ENCODE measurements at regions not wholly inside any gene's neighbourhood (a gene's known extent, or its start where the extent isn't known, plus 50 kb on each side); places are given as distances from the start of the nearest gene placed in this dataset.

GRCh38 chr10:33535866-33536265, 201.4 kb upstream of the NRP1 start:
- H3K36me3 ChIP-seq (ENCODE audit: control insufficient read depth in 4 of 4, insufficient read depth in 4 of 4, low read length in 3 of 4), result no peaks in the 10 kb centered on the region
- H3K9me3 ChIP-seq (ENCODE audit: control extremely low read depth in 1 of 5, control insufficient read depth in 4 of 5, insufficient read depth in 2 of 5, low read depth in 1 of 5, low read length in 4 of 5), result no peaks in the 10 kb centered on the region
- H3K4me1 ChIP-seq (ENCODE audit: control extremely low read depth in 1 of 4, control insufficient read depth in 4 of 4, insufficient read depth in 4 of 4, low read length in 3 of 4), result no peaks in the 10 kb centered on the region
- CTCF ChIA-PET, result no interaction called here
- POLR2A ChIA-PET, result interaction anchor here (0.6 kb wide), 1 partner anchor 166 kb away, joined by 3 read pairs; no protein-coding TSS in a partner anchor
- no peak for DNase-seq
- no peak overlapping the region for H3K4me3 ChIP-seq (ENCODE audit: control insufficient read depth in 1 of 7, extremely low read depth in 1 of 7, insufficient read depth in 4 of 7, low read depth in 2 of 7, low read length in 6 of 7)
- H3K27ac ChIP-seq (ENCODE audit: insufficient read depth in 1 of 2, low read depth in 1 of 2, low read length in 2 of 2, poor library complexity in 1 of 2, severe bottlenecking in 2 of 2), result no peak overlapping the region
- peaks cover 0 to 9% (median 4%) of the 10 kb centered on the region in 5 experiments for H3K27me3 ChIP-seq (replicated peaks in 2 of 5; ENCODE audit: control insufficient read depth in 4 of 5, insufficient read depth in 5 of 5, low read length in 4 of 5)

GRCh38 chr10:33534416-33534815, 199.9 kb upstream of the NRP1 start:
- CTCF ChIA-PET, result no interaction called here
- no peak for DNase-seq
- 95% methylated on average over 2 of the region's 4 CpGs for WGBS (ENCODE audit: insufficient coverage)

GRCh38 chr10:33533612-33534011, 199.1 kb upstream of the NRP1 start:
- POLR2A ChIA-PET, result no interaction called here
- Histone ChIP-seq H3K27me3 (replicated peaks in 2 of 5; ENCODE audit: control insufficient read depth in 4 of 5, insufficient read depth in 5 of 5, low read length in 4 of 5) (peaks cover 0 to 9% (median 3%) of the 10 kb centered on the region in 5 experiments), H3K4me1 (ENCODE audit: control extremely low read depth in 1 of 4, control insufficient read depth in 4 of 4, insufficient read depth in 4 of 4, low read length in 3 of 4) (no peaks in the 10 kb centered on the region), H3K27ac (ENCODE audit: insufficient read depth in 1 of 2, low read depth in 1 of 2, low read length in 2 of 2, poor library complexity in 1 of 2, severe bottlenecking in 2 of 2) (no peak overlapping the region), H3K4me3 (ENCODE audit: control insufficient read depth in 1 of 7, extremely low read depth in 1 of 7, insufficient read depth in 4 of 7, low read depth in 2 of 7, low read length in 6 of 7) (no peak overlapping the region), H3K9me3 (ENCODE audit: control extremely low read depth in 1 of 5, control insufficient read depth in 4 of 5, insufficient read depth in 2 of 5, low read depth in 1 of 5, low read length in 4 of 5) (no peaks in the 10 kb centered on the region), H3K36me3 (ENCODE audit: control insufficient read depth in 4 of 4, insufficient read depth in 4 of 4, low read length in 3 of 4) (no peaks in the 10 kb centered on the region)
- CTCF ChIA-PET, result no interaction called here
- 95% methylated on average over 4 of the region's 5 CpGs for WGBS (ENCODE audit: insufficient coverage)
- no peak for DNase-seq

More at GRCh38 chr10:33534416-33534815, 199.9 kb upstream of the NRP1 start:
- no peaks in the 10 kb centered on the region for H3K9me3 ChIP-seq (ENCODE audit: control extremely low read depth in 1 of 5, control insufficient read depth in 4 of 5, insufficient read depth in 2 of 5, low read depth in 1 of 5, low read length in 4 of 5)
- peaks cover 0 to 9% (median 4%) of the 10 kb centered on the region in 5 experiments for H3K27me3 ChIP-seq (replicated peaks in 2 of 5; ENCODE audit: control insufficient read depth in 4 of 5, insufficient read depth in 5 of 5, low read length in 4 of 5)
- no peak overlapping the region for H3K27ac ChIP-seq (ENCODE audit: insufficient read depth in 1 of 2, low read depth in 1 of 2, low read length in 2 of 2, poor library complexity in 1 of 2, severe bottlenecking in 2 of 2)
- POLR2A ChIA-PET, result no interaction called here
- H3K4me1 ChIP-seq (ENCODE audit: control extremely low read depth in 1 of 4, control insufficient read depth in 4 of 4, insufficient read depth in 4 of 4, low read length in 3 of 4), result no peaks in the 10 kb centered on the region
- no peaks in the 10 kb centered on the region for H3K36me3 ChIP-seq (ENCODE audit: control insufficient read depth in 4 of 4, insufficient read depth in 4 of 4, low read length in 3 of 4)
- no peak overlapping the region for H3K4me3 ChIP-seq (ENCODE audit: control insufficient read depth in 1 of 7, extremely low read depth in 1 of 7, insufficient read depth in 4 of 7, low read depth in 2 of 7, low read length in 6 of 7)

GRCh38 chr10:33532901-33533300, 198.4 kb upstream of the NRP1 start:
- Histone ChIP-seq H3K4me1 (ENCODE audit: control extremely low read depth in 1 of 4, control insufficient read depth in 4 of 4, insufficient read depth in 4 of 4, low read length in 3 of 4) (no peaks in the 10 kb centered on the region), H3K27ac (ENCODE audit: insufficient read depth in 1 of 2, low read depth in 1 of 2, low read length in 2 of 2, poor library complexity in 1 of 2, severe bottlenecking in 2 of 2) (no peak overlapping the region), H3K4me3 (ENCODE audit: control insufficient read depth in 1 of 7, extremely low read depth in 1 of 7, insufficient read depth in 4 of 7, low read depth in 2 of 7, low read length in 6 of 7) (no peak overlapping the region), H3K9me3 (ENCODE audit: control extremely low read depth in 1 of 5, control insufficient read depth in 4 of 5, insufficient read depth in 2 of 5, low read depth in 1 of 5, low read length in 4 of 5) (no peaks in the 10 kb centered on the region), H3K27me3 (replicated peaks in 2 of 5; ENCODE audit: control insufficient read depth in 4 of 5, insufficient read depth in 5 of 5, low read length in 4 of 5) (peaks cover 0 to 6% (median 1%) of the 10 kb centered on the region in 5 experiments), H3K36me3 (ENCODE audit: control insufficient read depth in 4 of 4, insufficient read depth in 4 of 4, low read length in 3 of 4) (no peaks in the 10 kb centered on the region)
- DNase-seq, result no peak
- POLR2A ChIA-PET, result no interaction called here
- CTCF ChIA-PET, result no interaction called here
- 100% methylated on average over 1 of the region's 7 CpGs for WGBS (ENCODE audit: insufficient coverage)

- POLR2A ChIA-PET, result no interaction called here
- no peak overlapping the region for H3K27ac ChIP-seq (ENCODE audit: insufficient read depth in 1 of 2, low read depth in 1 of 2, low read length in 2 of 2, poor library complexity in 1 of 2, severe bottlenecking in 2 of 2)
- peaks cover 0 to 6% (median 0%) of the 10 kb centered on the region in 5 experiments for H3K27me3 ChIP-seq (replicated peaks in 2 of 5; ENCODE audit: control insufficient read depth in 4 of 5, insufficient read depth in 5 of 5, low read length in 4 of 5)
- H3K4me1 ChIP-seq (ENCODE audit: control extremely low read depth in 1 of 4, control insufficient read depth in 4 of 4, insufficient read depth in 4 of 4, low read length in 3 of 4), result no peaks in the 10 kb centered on the region
- no peak for DNase-seq
- no peaks in the 10 kb centered on the region for H3K36me3 ChIP-seq (ENCODE audit: control insufficient read depth in 4 of 4, insufficient read depth in 4 of 4, low read length in 3 of 4)
- CTCF ChIA-PET, result no interaction called here
- peaks cover 0 to 5% (median 0%) of the 10 kb centered on the region in 5 experiments for H3K9me3 ChIP-seq (ENCODE audit: control extremely low read depth in 1 of 5, control insufficient read depth in 4 of 5, insufficient read depth in 2 of 5, low read depth in 1 of 5, low read length in 4 of 5)
- no peak overlapping the region for H3K4me3 ChIP-seq (ENCODE audit: control insufficient read depth in 1 of 7, extremely low read depth in 1 of 7, insufficient read depth in 4 of 7, low read depth in 2 of 7, low read length in 6 of 7)
These were observed 194.8 kb upstream of the NRP1 start for GRCh38 chr10:33529234-33529633.

- Histone ChIP-seq H3K27ac (ENCODE audit: insufficient read depth in 1 of 2, low read depth in 1 of 2, low read length in 2 of 2, poor library complexity in 1 of 2, severe bottlenecking in 2 of 2) (no peak overlapping the region), H3K9me3 (ENCODE audit: control extremely low read depth in 1 of 5, control insufficient read depth in 4 of 5, insufficient read depth in 2 of 5, low read depth in 1 of 5, low read length in 4 of 5) (peaks cover 0 to 5% (median 0%) of the 10 kb centered on the region in 5 experiments), H3K36me3 (ENCODE audit: control insufficient read depth in 4 of 4, insufficient read depth in 4 of 4, low read length in 3 of 4) (no peaks in the 10 kb centered on the region), H3K4me1 (ENCODE audit: control extremely low read depth in 1 of 4, control insufficient read depth in 4 of 4, insufficient read depth in 4 of 4, low read length in 3 of 4) (no peaks in the 10 kb centered on the region), H3K27me3 (replicated peaks in 2 of 5; ENCODE audit: control insufficient read depth in 4 of 5, insufficient read depth in 5 of 5, low read length in 4 of 5) (peaks cover 0 to 12% (median 4%) of the 10 kb centered on the region in 5 experiments), H3K4me3 (ENCODE audit: control insufficient read depth in 1 of 7, extremely low read depth in 1 of 7, insufficient read depth in 4 of 7, low read depth in 2 of 7, low read length in 6 of 7) (no peak overlapping the region)
- ChIA-PET CTCF (no interaction called here), POLR2A (no interaction called here)
- DNase-seq, result no peak
- WGBS (ENCODE audit: insufficient coverage), result 85% methylated on average over 4 of the region's 4 CpGs
These were observed 190.5 kb upstream of the NRP1 start for GRCh38 chr10:33524966-33525365.

- WGBS (ENCODE audit: insufficient coverage), result 95% methylated on average over 3 of the region's 5 CpGs
- H3K27me3 ChIP-seq (replicated peaks in 2 of 5; ENCODE audit: control insufficient read depth in 4 of 5, insufficient read depth in 5 of 5, low read length in 4 of 5), result peaks cover 0 to 13% (median 4%) of the 10 kb centered on the region in 5 experiments
- H3K4me1 ChIP-seq (ENCODE audit: control extremely low read depth in 1 of 4, control insufficient read depth in 4 of 4, insufficient read depth in 4 of 4, low read length in 3 of 4), result no peaks in the 10 kb centered on the region
- no peaks in the 10 kb centered on the region for H3K36me3 ChIP-seq (ENCODE audit: control insufficient read depth in 4 of 4, insufficient read depth in 4 of 4, low read length in 3 of 4)
- no peak overlapping the region for H3K27ac ChIP-seq (ENCODE audit: insufficient read depth in 1 of 2, low read depth in 1 of 2, low read length in 2 of 2, poor library complexity in 1 of 2, severe bottlenecking in 2 of 2)
- no peak for DNase-seq
- ChIA-PET CTCF (no interaction called here), POLR2A (no interaction called here)
- H3K4me3 ChIP-seq (ENCODE audit: control insufficient read depth in 1 of 7, extremely low read depth in 1 of 7, insufficient read depth in 4 of 7, low read depth in 2 of 7, low read length in 6 of 7), result no peak overlapping the region
- peaks cover 0 to 5% (median 0%) of the 10 kb centered on the region in 5 experiments for H3K9me3 ChIP-seq (ENCODE audit: control extremely low read depth in 1 of 5, control insufficient read depth in 4 of 5, insufficient read depth in 2 of 5, low read depth in 1 of 5, low read length in 4 of 5)
These were observed 189.6 kb upstream of the NRP1 start for GRCh38 chr10:33524041-33524440.

All from common myeloid progenitor, CD34-positive (primary cell).